ENCODE measurements at regions not wholly inside any gene's neighbourhood (a gene's known extent, or its start where the extent isn't known, plus 50 kb on each side); places are given as distances from the start of the nearest gene placed in this dataset.
"Not testable (repeated sequence)": the region's sequence is repeated elsewhere in the genome, so short reads cannot be mapped to it uniquely, and the experiment has no call there.

- Histone ChIP-seq H3K36me3 (ENCODE audit: insufficient read depth, low read length) (no peaks in the 10 kb centered on the region), H4K20me1 (ENCODE audit: insufficient read depth, low read length) (no peaks in the 10 kb centered on the region), H2AFZ (ENCODE audit: low read depth, low read length) (no peak overlapping the region), H3K27me3 (ENCODE audit: insufficient read depth, low read length, poor library complexity) (peaks cover 10% of the 10 kb centered on the region), H3K79me2 (ENCODE audit: insufficient read depth, low read length) (no peaks in the 10 kb centered on the region), H3K27ac (ENCODE audit: low read length) (no peak overlapping the region), H3K4me1 (ENCODE audit: insufficient read depth, low read length) (peaks cover 5% of the 10 kb centered on the region), H3K4me2 (ENCODE audit: insufficient read depth, low read length) (no peak overlapping the region), H3K4me3 (ENCODE audit: low read depth in 1 of 2, low read length in 2 of 2) (no peak overlapping the region), H3K9ac (ENCODE audit: low read depth, low read length) (no peak overlapping the region), H3K9me3 (ENCODE audit: insufficient read depth, low read length, severe bottlenecking) (no peaks in the 10 kb centered on the region)
- no peak for DNase-seq
- TF ChIP-seq CTCF (IDR thresholded peaks at IDR 0.05; ENCODE audit: borderline replicate concordance, extremely low read depth, low read length, poor library complexity, severe bottlenecking) (no peak), EZH2 (IDR thresholded peaks at IDR 0.05; ENCODE audit: borderline replicate concordance, low read depth, low read length, severe bottlenecking) (no peak)
- no peak for ATAC-seq (ENCODE audit: insufficient read depth, low read depth)
These were observed 85.5 kb downstream of the TRIM43 start for GRCh38 chr2:95677346-95677745.

DNA sequence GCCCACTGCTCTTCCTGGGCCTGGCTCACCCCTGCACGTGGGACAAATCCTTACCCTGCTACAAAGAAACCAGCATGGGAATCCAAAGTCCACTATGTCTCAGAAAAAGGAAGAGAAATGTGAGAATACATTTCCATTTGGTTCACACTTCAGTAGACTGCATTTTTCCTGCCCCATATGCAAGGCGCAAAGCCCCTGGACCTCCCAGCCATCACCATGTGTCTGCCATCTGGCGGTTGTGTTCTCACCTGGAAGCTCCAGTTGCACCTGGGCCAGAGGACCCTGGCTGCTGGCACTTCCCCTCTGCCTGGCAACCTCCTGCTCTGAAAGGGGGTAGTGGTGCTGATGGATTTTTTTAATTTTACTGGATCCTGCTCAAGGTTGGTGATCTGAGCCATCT lies 86.0 kb downstream of the TRIM43 start:
- H4K20me1 ChIP-seq (ENCODE audit: insufficient read depth, low read length); H3K27me3 ChIP-seq (ENCODE audit: insufficient read depth, low read length, poor library complexity); H3K4me3 ChIP-seq (ENCODE audit: low read depth in 1 of 2, low read length in 2 of 2); H3K4me1 ChIP-seq (ENCODE audit: insufficient read depth, low read length); H3K27ac ChIP-seq (ENCODE audit: low read length); H3K4me2 ChIP-seq (ENCODE audit: insufficient read depth, low read length); H2AFZ ChIP-seq (ENCODE audit: low read depth, low read length); H3K9me3 ChIP-seq (ENCODE audit: insufficient read depth, low read length, severe bottlenecking); H3K36me3 ChIP-seq (ENCODE audit: insufficient read depth, low read length); H3K9ac ChIP-seq (ENCODE audit: low read depth, low read length); H3K79me2 ChIP-seq (ENCODE audit: insufficient read depth, low read length); DNase-seq; ATAC-seq (ENCODE audit: insufficient read depth, low read depth): not testable (repeated sequence)

- ATAC-seq (ENCODE audit: insufficient read depth, low read depth); H3K9me3 ChIP-seq (ENCODE audit: insufficient read depth, low read length, severe bottlenecking); H3K79me2 ChIP-seq (ENCODE audit: insufficient read depth, low read length); H3K36me3 ChIP-seq (ENCODE audit: insufficient read depth, low read length); H2AFZ ChIP-seq (ENCODE audit: low read depth, low read length); H3K4me3 ChIP-seq (ENCODE audit: low read depth in 1 of 2, low read length in 2 of 2); DNase-seq; H3K4me2 ChIP-seq (ENCODE audit: insufficient read depth, low read length); H3K9ac ChIP-seq (ENCODE audit: low read depth, low read length); H4K20me1 ChIP-seq (ENCODE audit: insufficient read depth, low read length); H3K27ac ChIP-seq (ENCODE audit: low read length); H3K27me3 ChIP-seq (ENCODE audit: insufficient read depth, low read length, poor library complexity): not testable (repeated sequence)
- H3K4me1 ChIP-seq (ENCODE audit: insufficient read depth, low read length) = peaks cover 15% of the 10 kb centered on the region
These were observed 89.4 kb downstream of the TRIM43 start for GRCh38 chr2:95681158-95681557.

DNA sequence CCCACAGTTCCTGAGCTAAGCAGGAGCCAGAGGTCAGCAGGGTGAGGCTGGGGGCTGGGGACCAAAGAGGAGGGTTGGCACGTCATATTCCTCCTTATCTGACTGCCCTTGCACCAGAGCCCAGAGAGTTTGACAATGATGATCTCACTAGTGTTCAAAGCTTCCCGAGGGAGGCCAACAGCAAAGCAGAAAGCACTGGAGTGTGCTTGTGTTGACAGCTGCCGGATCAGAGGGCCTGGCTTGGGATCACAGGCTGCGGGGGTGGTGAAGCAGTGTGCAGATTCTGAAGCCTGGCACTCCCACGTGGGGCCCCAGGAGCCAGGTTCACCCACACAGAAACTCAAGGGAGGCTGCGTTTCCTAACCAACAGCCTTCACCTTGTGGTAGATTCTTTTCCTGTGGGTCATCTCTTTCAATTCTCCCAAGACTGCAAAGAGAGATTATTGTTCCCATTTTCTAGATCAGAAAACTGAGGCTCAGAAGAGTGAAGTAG lies 89.8 kb downstream of the TRIM43 start:
- H3K4me1 ChIP-seq (ENCODE audit: insufficient read depth, low read length) = peaks cover 15% of the 10 kb centered on the region
- not testable (repeated sequence) for H3K9me3 ChIP-seq (ENCODE audit: insufficient read depth, low read length, severe bottlenecking); H3K36me3 ChIP-seq (ENCODE audit: insufficient read depth, low read length); H3K27ac ChIP-seq (ENCODE audit: low read length); H3K4me3 ChIP-seq (ENCODE audit: low read depth in 1 of 2, low read length in 2 of 2); H3K9ac ChIP-seq (ENCODE audit: low read depth, low read length); H3K79me2 ChIP-seq (ENCODE audit: insufficient read depth, low read length); H3K27me3 ChIP-seq (ENCODE audit: insufficient read depth, low read length, poor library complexity); ATAC-seq (ENCODE audit: insufficient read depth, low read depth); H4K20me1 ChIP-seq (ENCODE audit: insufficient read depth, low read length); DNase-seq
- H3K4me2 ChIP-seq (ENCODE audit: insufficient read depth, low read length) = 0 out of 2 replicates have a peak overlapping the region, but pooled peaks have one; percentile 67
- peak overlapping the region; percentile 67; the same call in 1 of the 2 replicates for H2AFZ ChIP-seq (ENCODE audit: low read depth, low read length)

GRCh38 chr2:95682889-95683517 lies 91.2 kb downstream of the TRIM43 start:
- not testable (repeated sequence) for H3K79me2 ChIP-seq (ENCODE audit: insufficient read depth, low read length); H3K27me3 ChIP-seq (ENCODE audit: insufficient read depth, low read length, poor library complexity); H3K27ac ChIP-seq (ENCODE audit: low read length); DNase-seq; H3K9me3 ChIP-seq (ENCODE audit: insufficient read depth, low read length, severe bottlenecking); H4K20me1 ChIP-seq (ENCODE audit: insufficient read depth, low read length); H3K36me3 ChIP-seq (ENCODE audit: insufficient read depth, low read length)
- peak overlapping the region; percentile 67 for H3K4me2 ChIP-seq (ENCODE audit: insufficient read depth, low read length)
- ATAC-seq (ENCODE audit: insufficient read depth, low read depth) = peak; percentile 47; the same call in 2 of the 3 replicates
- peak overlapping the region in 1 of 2 experiments; percentile 52; a peak in 2 of 4 replicates for H3K4me3 ChIP-seq (ENCODE audit: low read depth in 1 of 2, low read length in 2 of 2)
- H3K4me1 ChIP-seq (ENCODE audit: insufficient read depth, low read length) = peaks cover 15% of the 10 kb centered on the region
- H3K9ac ChIP-seq (ENCODE audit: low read depth, low read length) = peak overlapping the region; percentile 40
- H2AFZ ChIP-seq (ENCODE audit: low read depth, low read length) = peak overlapping the region; percentile 67; the same call in 1 of the 2 replicates

Measured in DND-41 (cell line).